Progenitor cell of endocrine pancreas (in vitro differentiated cells): ENCODE measurements at regions not wholly inside any gene's neighbourhood (a gene's known extent, or its start where the extent isn't known, plus 50 kb on each side); places are given as distances from the start of the nearest gene placed in this dataset.

Experiments
- DNase-seq: peaks from one replicate; pipeline ENCODE4 v3.0.0; 2021; ENCODE audit warnings: low spot score; ENCODE audit not compliant: unreplicated experiment
- H3K27ac Mint-ChIP-seq: 2 replicates; pipeline ENCODE4 v1.8.0; 2021; ENCODE audit warnings: mild to moderate bottlenecking, moderate library complexity, mixed read lengths
- H3K27me3 Mint-ChIP-seq: 2 replicates; pipeline ENCODE4 v1.8.0; 2021; ENCODE audit warnings: mixed read lengths
- H3K36me3 Mint-ChIP-seq: 2 replicates; pipeline ENCODE4 v1.8.0; 2022; ENCODE audit warnings: mixed read lengths; ENCODE audit not compliant: insufficient read depth
- H3K4me1 Mint-ChIP-seq: 2 replicates; pipeline ENCODE4 v1.8.0; 2021; ENCODE audit warnings: low read depth, mixed read lengths
- H3K4me3 Mint-ChIP-seq: 2 replicates; pipeline ENCODE4 v1.8.0; 2021; ENCODE audit warnings: low read depth, mild to moderate bottlenecking, moderate library complexity, mixed read lengths
- H3K9me3 Mint-ChIP-seq: 2 replicates; pipeline ENCODE4 v1.8.0; 2021; ENCODE audit warnings: low read depth, mixed read lengths
- CTCF ChIP-seq: fragments of 200-600 bp; sonication (generic); IDR thresholded peaks from one replicate; pipeline ENCODE4 v1.5.0; 2021; ENCODE audit warnings: antibody characterized with exemption, mild to moderate bottlenecking; ENCODE audit not compliant: unreplicated experiment

- Mint-ChIP-seq H3K9me3 (peaks cover under 1% of the 10 kb centered on the region), H3K4me3 (no peak overlapping the region)
- TF ChIP-seq CTCF = no peak
Observed at GRCh38 chr18:30862900-30863299, 179.6 kb downstream of the DSC3 start.

GRCh38 chr18:30860741-30861140 is 181.8 kb downstream of the DSC3 start:
- H3K27me3 Mint-ChIP-seq = no peaks in the 10 kb centered on the region
- no peak overlapping the region for H3K4me3 Mint-ChIP-seq
- no peaks in the 10 kb centered on the region for H3K9me3 Mint-ChIP-seq
- H3K36me3 Mint-ChIP-seq = no peaks in the 10 kb centered on the region
- H3K4me1 Mint-ChIP-seq = no peaks in the 10 kb centered on the region
- H3K27ac Mint-ChIP-seq = no peak overlapping the region
- no peak for DNase-seq
- no peak for TF ChIP-seq CTCF

More at GRCh38 chr18:30862900-30863299, 179.6 kb downstream of the DSC3 start:
- Mint-ChIP-seq H3K27me3 (no peaks in the 10 kb centered on the region), H3K4me1 (no peaks in the 10 kb centered on the region), H3K27ac (no peak overlapping the region), H3K36me3 (no peaks in the 10 kb centered on the region)
- DNase-seq = no peak

GRCh38 chr18:30859036-30859435 is 183.5 kb downstream of the DSC3 start:
- no peaks in the 10 kb centered on the region for H3K36me3 Mint-ChIP-seq
- H3K4me1 Mint-ChIP-seq = no peaks in the 10 kb centered on the region
- TF ChIP-seq CTCF = no peak
- no peaks in the 10 kb centered on the region for H3K9me3 Mint-ChIP-seq
- no peak overlapping the region for H3K4me3 Mint-ChIP-seq
- no peak overlapping the region for H3K27ac Mint-ChIP-seq
- DNase-seq = no peak
- no peaks in the 10 kb centered on the region for H3K27me3 Mint-ChIP-seq

- TF ChIP-seq CTCF = no peak
Observed at GRCh38 chr18:30858560-30858959, 184.0 kb downstream of the DSC3 start.

GRCh38 chr18:30855762-30856161 is 186.8 kb downstream of the DSC3 start:
- Mint-ChIP-seq H3K27ac (no peak overlapping the region), H3K36me3 (no peaks in the 10 kb centered on the region), H3K4me3 (no peak overlapping the region), H3K4me1 (no peaks in the 10 kb centered on the region), H3K27me3 (no peaks in the 10 kb centered on the region), H3K9me3 (no peaks in the 10 kb centered on the region)
- no peak for TF ChIP-seq CTCF
- no peak for DNase-seq

More at GRCh38 chr18:30858560-30858959, 184.0 kb downstream of the DSC3 start:
- no peaks in the 10 kb centered on the region for H3K27me3 Mint-ChIP-seq
- H3K27ac Mint-ChIP-seq = no peak overlapping the region
- H3K9me3 Mint-ChIP-seq = no peaks in the 10 kb centered on the region
- no peak overlapping the region for H3K4me3 Mint-ChIP-seq
- H3K4me1 Mint-ChIP-seq = no peaks in the 10 kb centered on the region
- no peak for DNase-seq
- no peaks in the 10 kb centered on the region for H3K36me3 Mint-ChIP-seq

GRCh38 chr18:30852980-30853379 is 189.6 kb downstream of the DSC3 start:
- TF ChIP-seq CTCF = no peak
- no peaks in the 10 kb centered on the region for H3K36me3 Mint-ChIP-seq

More at GRCh38 chr18:30852980-30853379, 189.6 kb downstream of the DSC3 start:
- no peaks in the 10 kb centered on the region for H3K4me1 Mint-ChIP-seq
- no peaks in the 10 kb centered on the region for H3K27me3 Mint-ChIP-seq
- no peak for DNase-seq
- no peak overlapping the region for H3K4me3 Mint-ChIP-seq
- H3K27ac Mint-ChIP-seq = no peak overlapping the region
- peaks cover 3% of the 10 kb centered on the region for H3K9me3 Mint-ChIP-seq
